Stimulated activated CD4-positive, alpha-beta T cell treated with anti-CD3 and anti-CD28 coated beads, Interleukin-2, amount 100 ng/mL, for 24 hours (primary cell): ENCODE measurements at regions not wholly inside any gene's neighbourhood (a gene's known extent, or its start where the extent isn't known, plus 50 kb on each side); places are given as distances from the start of the nearest gene placed in this dataset.

ENCODE experiments used
- DNase-seq, 2 donors: peaks; one replicate each; pipeline ENCODE4 v3.0.0-alpha.2; 2020

DNA sequence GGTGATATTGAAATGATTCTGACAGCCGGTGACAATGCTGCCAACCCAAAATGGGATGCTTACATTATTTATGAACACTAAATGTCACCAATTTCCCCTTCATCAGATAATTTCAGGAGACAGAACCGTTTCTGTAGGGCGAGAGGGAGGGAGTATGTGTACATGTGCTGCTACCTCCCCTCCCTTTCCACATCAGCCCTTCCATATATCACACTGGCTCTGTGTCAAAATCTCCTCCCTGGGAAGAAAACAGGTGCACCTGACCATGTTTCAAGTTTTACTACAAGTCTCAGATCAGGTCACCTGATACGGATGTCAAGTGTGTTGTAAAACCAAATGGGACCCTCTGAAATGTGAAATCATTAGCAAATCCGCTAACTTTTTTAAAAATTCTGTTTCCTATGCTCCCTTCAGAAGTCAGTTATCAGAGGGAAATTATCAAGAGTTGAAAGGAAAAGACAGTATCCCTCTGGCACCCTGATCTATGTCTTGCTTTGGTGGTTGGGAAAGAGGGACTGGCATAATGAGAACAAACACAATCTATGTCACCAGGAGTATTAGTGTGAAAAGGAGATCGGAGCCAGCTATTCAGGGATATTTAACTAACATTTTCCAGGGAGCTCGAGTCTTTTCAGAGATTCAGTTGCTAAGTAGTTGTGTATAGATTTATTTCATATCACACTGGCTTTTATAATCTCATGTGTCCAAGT lies 1002.3 kb upstream of the CDH8 start:
- DNase-seq: no peak

GRCh38 chr16:63037761-63038396 lies 1001.6 kb upstream of the CDH8 start:
- DNase-seq: no peak

GRCh38 chr16:63018581-63019223 lies 982.5 kb upstream of the CDH8 start:
- DNase-seq: no peak

DNA sequence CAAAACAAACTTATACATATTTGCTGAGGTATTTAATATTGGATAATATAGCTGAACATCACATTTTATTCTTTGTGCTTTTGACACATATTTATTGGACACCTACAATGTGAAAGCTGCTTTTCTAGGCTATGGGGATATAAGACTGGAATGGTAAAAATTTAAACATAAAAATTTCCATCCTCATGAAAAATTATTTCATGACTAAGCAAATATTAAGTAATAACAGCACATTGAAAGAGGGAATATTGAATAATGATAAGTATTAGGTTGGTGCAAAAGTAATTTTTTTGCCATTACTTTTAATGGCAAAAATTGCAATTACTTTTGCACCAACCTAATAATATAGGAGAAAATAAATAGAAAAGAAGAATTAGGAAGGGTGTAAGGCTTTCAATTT lies 972.5 kb upstream of the CDH8 start:
- DNase-seq: no peak

- no peak for DNase-seq
Observed at GRCh38 chr16:63005356-63005755, 969.1 kb upstream of the CDH8 start.

DNA sequence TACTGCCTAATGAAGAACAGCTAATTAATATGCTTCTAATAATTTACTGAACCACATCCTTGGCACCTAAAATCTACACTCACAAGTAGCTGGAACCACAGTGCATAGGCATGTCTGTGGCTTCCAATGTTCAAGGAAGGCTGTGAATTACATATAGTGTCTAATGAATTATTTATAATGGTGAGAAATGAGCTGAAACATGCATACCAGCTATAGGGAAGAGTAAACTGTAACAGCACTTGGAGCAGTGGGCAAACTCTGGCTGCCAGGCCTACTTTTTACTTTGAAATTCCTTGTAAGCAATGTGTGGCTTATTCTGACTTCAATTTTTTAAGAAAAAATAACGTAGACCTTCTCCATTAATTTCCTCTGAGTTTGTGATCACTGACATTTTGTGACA lies 953.2 kb upstream of the CDH8 start:
- no peak for DNase-seq

DNA sequence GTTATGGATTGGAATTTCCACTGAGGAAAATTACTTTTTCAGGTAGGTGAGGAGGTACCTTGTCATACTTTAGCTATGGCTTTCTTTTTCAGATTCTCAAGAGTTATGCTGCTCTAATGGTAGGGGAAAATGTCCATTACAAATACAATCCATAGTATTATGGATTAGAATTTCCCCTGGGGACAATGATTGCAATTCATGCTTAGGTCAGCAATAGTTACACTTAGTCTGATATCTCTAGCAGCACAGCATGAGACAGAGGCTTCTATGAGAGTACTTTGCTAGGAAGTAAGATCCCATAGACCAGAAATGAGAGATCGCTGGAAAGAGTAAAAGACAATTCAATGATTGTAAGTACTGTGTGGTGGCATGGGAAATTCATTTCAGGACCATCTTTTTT lies 949.5 kb upstream of the CDH8 start:
- no peak for DNase-seq

- no peak for DNase-seq
Observed at GRCh38 chr16:62978451-62978850, 942.2 kb upstream of the CDH8 start.

DNA sequence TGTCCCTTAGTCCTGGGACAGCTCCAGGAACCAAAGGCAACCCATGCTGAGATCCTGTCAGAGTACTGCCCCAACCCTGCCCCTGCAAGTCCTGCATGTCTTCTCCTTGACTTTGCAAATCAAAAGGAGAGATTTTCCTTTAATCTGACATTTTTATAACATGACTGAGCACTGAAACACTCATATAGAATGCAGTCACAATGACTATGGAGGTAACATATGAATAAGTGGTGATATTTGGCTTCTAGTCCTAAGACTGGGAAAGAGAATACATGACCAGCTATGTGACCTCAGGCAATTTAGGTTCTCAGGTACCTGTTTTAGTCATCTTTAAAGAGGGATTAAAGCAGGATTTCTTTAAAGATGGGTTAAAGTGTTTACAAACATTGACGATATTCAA lies 941.6 kb upstream of the CDH8 start:
- no peak for DNase-seq

- no peak for DNase-seq
Observed at GRCh38 chr16:62974424-62974823, 938.2 kb upstream of the CDH8 start.

- no peak for DNase-seq
Observed at GRCh38 chr16:62970851-62971250, 934.6 kb upstream of the CDH8 start.

GRCh38 chr16:62969711-62970318 lies 933.6 kb upstream of the CDH8 start:
- no peak for DNase-seq

- no peak for DNase-seq
Observed at GRCh38 chr16:62967611-62968010, 931.4 kb upstream of the CDH8 start.

GRCh38 chr16:62967163-62967562 lies 930.9 kb upstream of the CDH8 start:
- DNase-seq: no peak

DNA sequence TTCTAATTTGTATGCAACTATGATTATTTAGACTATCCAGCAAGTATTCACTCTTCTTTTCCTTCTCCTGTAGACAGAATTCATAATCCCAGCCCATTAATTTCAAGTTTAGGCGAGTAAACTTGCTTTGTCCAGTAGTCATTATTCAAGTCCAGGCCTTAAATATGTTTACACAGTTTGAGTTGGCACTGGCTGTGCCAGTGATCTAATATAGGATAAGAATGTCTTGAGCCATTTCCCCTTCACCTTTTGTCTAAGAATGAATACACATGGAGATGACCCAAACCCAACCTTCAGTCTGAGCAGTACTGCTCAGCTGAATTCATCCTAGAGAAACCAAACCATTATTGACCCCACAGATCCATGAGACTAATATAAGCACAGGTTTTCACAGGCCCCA lies 930.4 kb upstream of the CDH8 start:
- no peak for DNase-seq

DNA sequence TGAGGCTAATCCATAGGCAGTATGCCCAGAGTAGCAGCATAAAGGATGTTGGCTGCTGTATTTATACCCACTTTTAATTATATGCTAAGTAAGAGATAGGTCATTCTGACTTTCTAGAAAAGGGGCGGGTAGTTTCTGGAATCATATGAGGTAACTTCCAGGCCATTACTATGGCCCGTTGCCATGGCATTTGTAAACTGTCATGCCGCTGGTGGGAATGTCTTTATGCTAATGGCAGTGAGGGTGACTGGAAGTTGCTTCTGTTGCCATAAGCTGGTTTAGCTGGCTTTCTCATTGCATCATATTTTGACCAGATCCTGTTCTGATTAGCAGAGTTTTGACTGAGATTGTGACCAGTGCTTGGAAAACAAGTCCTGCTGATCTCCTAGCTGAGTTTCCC lies 929.6 kb upstream of the CDH8 start:
- no peak for DNase-seq

DNA sequence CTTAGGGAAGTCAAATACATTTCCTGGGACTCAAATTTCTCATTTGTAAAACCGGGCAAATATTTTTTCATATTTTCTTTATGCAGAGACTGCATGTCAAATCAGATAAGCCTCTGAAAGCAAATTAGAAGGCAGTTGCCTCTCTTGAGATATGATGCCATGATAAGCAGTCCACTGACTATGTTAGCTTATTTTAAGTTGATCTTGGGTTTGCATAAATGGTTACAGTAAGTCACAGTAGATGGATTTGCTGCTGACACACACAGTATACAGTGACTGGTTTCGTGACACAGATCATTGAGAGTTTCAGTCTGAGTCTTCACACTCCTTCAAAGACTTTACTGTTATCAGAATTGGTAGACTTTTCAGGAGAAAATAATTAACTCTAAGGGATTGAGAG lies 927.6 kb upstream of the CDH8 start:
- DNase-seq: no peak

- DNase-seq: no peak
Observed at GRCh38 chr16:62955033-62955349, 918.8 kb upstream of the CDH8 start.

DNA sequence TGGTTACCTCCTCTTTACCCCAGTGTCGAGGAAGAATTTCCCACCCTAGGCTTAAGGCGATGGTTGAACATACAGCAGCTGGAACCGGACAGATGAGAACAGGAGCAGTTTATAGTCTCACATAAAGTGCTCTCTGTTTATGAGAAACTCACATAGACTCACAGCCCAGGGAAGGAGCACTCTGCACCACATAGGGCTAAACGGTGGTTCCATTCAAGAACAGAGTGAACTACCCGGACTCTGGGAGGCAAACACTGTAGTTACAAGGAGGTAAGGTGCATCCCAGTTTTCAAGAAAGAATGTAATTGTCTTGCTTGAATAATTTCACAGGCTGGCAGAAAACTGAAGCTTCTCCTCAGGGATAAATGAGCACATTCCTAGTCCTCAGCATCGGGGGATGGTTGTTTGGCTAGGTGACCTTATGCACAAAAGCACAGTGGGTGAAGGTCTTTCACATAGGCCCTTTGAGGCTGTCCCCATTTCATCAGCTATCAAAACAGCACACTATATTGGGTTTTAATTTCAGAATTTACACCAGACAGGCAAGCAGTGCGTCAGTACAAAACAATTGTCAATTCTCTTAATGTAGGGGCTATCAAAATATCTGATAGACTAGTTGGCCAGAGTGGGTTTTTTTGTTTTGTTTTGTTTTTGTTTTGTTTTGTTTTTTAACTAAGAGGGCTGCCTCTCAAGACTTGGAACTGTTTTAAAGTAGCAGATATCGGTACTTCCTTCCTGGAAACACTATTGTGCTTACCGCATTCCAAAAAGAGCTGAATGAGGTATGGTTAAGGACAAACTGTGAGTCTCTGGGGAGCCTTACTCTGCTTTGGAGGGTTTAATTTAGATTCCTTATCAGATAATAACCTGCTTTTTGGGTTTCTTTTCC lies 918.1 kb upstream of the CDH8 start:
- no peak for DNase-seq

- no peak for DNase-seq
Observed at GRCh38 chr16:62950351-62950750, 914.1 kb upstream of the CDH8 start.

GRCh38 chr16:62940569-62940968 lies 904.3 kb upstream of the CDH8 start:
- no peak for DNase-seq

DNA sequence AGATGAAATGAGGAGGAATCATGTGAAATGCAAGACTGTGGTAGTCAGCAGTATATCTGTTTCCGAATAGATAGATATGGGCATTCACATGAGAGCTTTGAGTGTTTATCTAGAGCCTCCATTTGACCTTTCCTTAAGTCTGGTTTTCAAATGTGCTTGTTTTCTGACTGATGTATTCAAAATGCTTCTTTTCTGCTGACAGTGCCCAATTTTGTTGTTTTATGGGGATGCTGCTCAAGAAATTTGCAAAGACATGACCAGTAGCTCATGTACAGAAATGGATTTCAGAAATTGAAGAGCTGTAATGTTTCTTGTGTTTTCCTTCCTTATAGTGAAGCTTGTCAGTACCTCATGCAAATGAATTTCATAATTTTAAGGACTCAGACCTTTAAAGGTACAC lies 903.4 kb upstream of the CDH8 start:
- no peak for DNase-seq

DNA sequence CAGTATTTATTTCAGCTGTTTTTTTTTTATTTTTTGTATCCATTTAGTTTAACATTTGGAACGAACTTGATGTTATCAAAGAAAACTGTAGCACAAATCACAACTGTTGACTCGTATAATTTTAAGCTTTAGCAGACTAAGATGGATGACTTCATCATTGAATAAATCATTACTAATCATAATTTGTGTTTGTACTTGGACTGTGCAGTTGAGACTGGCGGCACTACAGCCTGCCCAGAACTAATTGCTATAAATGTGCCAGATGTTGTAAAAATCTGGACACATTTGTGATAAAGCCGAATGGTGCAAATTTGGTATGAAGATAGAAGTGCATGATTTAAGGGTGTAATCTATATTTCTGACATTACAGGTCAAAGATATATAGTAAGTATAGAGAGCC lies 897.7 kb upstream of the CDH8 start:
- DNase-seq: no peak
